ENCODE measurements at regions not wholly inside any gene's neighbourhood (a gene's known extent, or its start where the extent isn't known, plus 50 kb on each side); places are given as distances from the start of the nearest gene placed in this dataset.

DNA sequence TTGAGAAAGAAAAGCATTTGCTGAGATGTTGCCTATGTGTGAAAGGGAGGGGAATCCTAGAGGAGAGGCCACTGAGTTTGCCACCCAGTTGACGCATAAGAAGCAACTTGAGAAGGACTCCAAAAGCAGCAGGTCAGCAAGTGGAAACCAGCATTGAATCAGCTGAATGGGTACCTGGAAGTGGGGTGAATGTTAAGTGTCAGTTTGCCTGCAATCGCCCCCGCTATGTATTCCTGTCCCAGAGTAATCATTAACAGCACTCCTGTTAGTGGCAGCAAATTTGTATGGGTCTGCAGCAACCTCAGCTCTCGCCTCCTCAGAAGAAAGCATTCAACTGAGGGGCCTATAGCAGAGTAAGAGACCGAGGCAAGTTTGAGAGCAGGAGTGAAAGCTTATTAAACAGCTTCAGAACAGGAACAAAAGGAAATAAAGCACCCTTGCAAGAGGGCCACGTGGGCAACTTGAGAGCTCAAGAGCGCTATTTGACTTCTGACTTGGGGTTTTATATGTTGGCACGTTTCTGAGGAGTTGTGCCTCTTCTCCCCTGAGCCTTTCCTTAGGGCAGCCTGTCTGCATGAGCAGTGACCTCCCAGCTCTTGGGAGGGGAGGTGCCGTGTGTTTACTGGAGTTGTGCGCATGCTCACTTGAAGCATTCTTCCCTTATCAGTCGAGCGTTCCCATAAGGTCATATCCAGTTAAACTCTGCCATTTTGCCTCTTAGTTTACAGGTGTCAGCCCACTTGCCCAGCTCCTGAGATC lies 122.6 kb upstream of the PHACTR1 start:
- no peak for DNase-seq

DNA sequence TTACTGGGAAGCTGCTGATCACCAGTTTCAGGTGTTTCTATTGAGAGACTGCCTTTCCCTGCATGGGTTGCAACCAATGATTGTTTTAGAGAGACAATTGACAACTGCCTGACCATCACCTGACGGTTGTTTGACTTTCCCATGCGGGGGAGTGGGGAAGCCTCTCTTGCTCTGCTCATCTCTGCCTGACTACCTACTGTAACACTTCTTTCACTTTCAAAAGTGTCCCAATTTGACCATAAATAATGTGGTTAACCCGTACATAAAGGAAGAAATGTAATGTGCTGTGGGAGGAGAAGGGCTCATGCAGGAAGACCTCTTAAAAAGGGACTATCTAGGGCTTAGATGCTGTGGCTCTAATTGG lies 122.1 kb upstream of the PHACTR1 start:
- DNase-seq, result no peak

DNA sequence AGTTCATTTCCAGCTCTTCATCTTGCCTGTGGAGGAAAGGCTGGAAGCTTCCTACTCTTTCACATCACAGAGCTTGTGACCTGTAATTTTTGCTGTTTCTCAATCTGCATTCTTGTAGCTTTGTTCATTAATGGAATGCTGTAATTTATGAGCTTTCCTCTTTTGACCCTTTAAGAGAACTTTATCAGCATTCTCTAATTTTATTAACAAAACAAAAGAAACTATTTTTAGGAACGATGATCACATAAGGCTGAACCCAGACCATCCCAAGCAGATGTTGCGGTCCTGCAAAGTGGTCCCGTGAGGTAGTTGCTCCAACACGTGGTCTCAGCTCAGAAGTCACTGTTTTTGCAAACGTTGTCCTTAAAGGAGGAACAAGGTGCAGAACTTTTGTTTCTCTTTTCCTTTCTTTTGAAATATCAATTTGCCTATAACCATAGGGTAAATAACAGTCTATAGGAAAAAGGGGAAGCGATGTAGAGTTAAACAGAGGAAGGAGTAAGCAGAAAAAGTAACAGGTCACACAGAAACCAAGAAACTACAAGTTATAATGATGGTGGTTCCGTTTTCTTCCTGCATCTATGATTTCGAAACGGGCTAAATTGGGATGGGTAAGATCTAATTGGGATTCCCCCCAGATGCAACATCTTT lies 121.3 kb upstream of the PHACTR1 start:
- no peak for DNase-seq

DNA sequence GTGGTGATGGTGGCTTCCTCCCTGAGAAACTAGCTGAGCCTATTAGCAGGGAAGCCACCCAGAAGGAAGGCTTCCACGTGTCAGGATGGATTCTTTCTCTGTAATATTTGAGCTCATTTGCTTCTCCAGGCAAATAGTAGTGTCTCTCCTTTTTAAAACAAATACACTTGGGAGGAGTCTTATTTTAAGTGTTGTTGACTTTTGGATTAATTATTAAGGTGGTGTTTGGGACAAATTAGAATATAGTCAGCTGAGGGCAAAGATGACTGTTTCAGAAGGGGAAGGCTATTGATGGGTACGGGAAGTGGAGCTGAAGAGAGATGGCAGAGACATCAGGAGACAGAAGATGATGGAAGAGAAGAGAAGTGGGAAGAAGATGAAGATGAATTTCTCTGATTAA lies 119.8 kb upstream of the PHACTR1 start:
- DNase-seq, result no peak

DNA sequence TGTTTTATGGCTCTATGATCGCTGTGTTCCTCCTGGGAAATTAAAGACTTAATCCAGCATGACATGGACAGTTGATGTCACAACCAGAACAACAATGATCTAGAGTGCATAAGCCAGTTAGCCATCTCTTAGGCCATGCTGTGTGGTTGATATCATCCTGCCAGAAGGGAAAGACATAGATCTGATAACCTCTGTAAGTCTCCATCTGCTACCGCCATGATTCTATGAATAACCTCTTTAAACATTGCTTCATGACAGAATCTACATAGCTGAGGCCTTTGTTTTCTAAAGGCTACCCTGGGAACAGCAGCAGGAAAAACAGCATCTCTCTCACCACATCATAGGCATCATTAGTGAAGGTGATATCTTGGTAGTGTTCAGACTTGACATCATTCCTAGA lies 117.6 kb upstream of the PHACTR1 start:
- DNase-seq, result no peak

DNA sequence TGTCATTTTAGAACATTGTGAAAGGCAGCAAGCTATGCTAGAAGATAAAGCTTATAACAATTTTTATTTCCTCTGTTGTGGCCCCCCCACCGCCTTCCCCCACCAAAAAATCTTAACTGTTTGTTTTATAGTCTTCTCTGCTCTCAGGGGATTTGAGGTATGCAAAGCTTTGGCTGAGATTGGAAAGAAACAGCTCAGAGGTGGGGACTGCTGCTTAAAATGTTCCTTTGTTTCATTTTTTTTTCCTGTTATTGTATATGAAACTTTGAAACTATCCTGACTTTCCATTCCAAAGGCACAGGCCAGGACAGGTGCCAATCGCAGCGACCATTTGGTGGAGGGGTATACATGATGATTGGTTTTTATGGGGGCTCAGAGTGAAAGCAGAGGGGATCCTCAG lies 114.7 kb upstream of the PHACTR1 start:
- no peak for DNase-seq

DNA sequence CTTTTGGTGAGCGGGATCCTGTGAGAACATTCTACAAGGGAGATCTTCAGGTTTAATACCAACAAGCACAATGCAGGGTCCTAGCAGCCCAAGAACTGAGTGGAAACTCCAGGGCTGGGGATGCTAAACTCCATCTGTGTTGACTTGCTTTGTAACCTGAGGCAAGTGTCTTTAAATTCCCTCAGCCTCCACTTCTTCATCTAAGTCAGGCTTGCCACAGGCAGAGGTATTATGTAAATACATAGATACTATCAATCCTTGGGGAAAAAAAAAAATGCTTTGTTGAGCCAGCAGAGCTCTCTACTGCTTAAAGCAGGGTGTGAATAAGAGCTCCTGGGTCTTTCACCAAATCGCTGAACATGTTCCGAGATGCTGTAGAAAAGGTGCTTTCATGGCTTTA lies 114.2 kb upstream of the PHACTR1 start:
- DNase-seq, result no peak

DNA sequence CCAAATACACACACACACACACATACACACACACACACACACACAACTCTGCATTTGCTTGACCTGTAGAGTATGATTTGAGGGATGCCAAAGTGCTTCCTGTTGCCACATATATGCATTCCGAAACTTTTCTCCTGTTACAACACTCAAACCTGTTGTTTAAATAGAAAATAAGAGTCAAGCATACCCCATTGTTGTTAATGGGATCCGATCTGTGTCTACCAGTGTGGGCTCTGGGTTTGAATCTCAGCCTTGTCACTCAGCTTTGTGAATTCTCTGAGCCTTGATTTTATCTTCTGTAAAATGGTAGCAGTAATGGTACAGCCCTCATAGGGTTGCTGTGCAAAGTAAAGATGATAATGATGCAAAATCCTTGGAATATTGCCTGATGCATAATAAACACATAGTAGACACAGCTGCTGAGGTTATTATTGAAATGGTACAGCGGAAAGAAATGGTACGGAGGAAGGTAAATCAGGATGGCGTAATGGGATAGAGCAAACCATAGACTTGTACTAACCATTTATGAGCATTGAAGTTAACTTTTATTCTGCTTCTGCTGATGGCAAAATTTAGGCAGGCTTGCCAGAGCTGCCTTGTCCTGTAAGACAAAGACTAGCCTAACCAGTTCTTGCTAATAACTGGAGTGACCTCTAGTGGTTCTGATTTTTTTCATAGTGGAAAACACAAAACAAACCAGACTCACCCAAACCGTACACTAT lies 113.5 kb upstream of the PHACTR1 start:
- DNase-seq, result no peak

DNA sequence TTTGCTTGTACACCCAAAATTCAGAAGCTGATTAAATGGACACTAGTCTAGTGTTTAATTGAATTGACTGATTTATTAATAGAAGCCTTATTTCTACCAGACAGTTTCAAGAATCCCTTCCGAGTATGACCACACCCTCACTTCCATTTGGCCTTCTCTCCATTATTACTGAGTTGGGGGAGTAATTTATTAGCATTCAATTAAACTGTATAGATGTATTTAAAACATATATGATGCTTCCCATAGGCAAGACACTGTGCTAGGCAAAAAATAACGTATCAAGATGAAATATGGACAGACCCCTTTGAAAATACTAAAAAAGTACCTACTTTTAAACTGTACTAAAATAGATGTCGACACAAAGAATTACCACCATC lies 112.9 kb upstream of the PHACTR1 start:
- DNase-seq, result no peak

DNA sequence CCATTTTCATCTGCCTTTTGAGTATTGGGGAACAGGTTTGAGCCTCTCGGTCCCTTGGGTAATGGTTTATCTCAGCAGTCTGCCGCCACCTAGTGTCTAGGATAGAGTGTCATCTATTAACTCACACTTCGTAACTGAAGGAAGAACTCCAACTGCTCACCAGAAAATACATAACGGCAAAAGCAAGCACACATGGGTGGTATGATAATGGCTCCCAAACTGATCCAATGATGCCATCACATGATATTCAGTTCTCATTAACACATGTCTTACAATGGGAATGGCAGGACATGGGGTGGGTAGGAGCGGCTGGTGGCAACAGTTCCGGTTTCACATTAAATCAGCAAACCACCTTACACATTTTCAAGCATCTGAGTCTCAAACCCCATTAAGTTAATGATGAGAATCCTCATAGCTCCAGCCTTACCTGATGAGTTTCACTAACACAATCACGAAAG lies 110.7 kb upstream of the PHACTR1 start:
- DNase-seq, result no peak

DNA sequence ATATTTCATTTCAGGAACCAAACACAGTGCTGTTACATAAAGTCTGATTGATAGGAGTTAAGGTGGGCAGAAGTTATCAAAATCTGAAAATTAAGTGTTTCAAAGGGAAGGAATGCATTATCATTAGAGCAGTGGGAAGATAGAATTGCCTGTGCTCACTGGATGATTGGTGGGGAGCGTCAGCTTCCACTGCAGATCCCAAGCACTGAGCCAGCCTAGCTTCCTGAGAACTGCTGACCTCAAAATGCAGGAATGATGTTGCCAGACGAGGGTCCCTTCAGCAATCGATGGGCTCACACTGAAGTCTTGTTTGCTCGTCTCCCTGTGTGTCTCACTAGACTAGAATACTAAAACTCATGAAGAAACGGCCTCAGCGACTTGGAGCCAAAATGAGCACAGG lies 110.0 kb upstream of the PHACTR1 start:
- DNase-seq, result no peak

DNA sequence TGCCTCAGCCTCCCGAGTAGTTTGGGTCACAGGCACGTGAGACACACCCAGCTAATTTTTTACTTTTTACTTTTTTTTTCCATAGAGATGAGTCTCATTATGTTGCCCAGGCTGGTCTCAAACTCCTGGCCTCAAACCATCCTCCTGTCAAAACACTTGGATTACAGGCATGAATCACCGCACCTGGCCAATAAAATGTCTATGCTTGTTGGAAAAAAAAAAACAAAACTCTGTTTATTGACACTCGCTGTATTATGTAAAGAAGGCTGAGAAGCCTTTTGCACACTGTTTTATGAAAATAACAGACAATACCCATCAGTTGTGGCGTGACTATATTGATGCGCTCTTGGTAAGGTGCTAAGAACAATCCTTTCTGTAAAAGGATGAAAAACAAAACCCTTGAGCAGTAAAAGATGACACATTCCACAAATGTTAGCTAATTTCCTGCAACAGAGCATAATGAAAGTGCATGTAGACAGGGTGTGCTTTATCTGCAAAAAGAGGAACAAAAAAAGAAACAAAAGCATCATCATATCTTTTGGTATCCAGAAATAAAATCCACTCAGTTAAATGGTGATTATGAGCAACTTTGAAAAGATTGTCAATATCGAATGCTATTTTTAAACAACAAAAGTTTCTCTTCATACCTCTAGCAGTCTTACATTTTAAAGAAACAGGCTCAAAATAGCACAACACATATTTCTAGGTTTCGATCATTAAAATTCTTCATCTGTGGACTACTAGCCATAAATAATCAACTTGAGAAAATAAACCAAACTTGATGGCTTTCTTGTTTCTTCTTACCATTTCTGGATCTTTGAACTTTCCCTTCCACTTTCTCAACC lies 108.3 kb upstream of the PHACTR1 start:
- DNase-seq, result no peak

DNA sequence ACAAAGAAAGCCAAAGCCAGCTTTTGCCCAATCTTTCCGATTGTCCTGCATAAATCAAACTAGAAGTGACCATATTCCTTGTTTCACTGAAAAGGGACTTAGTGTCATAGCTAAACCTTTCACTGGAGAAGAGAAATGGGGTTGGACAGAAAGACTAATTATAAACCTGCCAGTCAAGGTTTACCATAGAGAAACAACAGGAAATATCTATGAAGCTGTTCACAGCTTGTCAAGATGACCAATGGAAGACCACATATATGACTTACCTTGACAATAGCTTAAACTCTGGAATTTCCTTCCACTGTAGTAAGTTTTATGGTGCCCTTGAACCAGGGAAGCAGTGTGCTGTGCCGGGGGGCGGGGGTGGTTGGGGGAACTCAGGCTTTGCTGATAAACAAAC lies 107.7 kb upstream of the PHACTR1 start:
- no peak for DNase-seq

DNA sequence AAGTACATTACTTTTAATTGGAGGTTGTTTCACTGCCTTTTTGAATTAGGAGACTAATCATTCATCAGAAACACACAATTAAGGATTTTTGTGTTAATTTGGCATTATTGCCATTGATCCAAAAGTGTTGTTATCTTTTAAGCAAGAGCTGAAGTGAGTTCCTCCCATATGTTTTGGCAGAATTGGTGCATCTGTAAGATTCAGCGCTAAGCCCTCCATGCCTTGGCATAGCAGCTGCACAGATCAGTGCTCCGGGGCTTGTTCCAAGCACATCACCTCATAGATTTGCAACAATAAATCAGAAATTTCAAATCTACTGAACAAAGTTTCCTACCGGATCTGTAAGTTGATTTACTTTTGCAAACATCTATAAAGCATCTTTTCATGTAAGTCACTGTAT lies 106.8 kb upstream of the PHACTR1 start:
- DNase-seq, result no peak

DNA sequence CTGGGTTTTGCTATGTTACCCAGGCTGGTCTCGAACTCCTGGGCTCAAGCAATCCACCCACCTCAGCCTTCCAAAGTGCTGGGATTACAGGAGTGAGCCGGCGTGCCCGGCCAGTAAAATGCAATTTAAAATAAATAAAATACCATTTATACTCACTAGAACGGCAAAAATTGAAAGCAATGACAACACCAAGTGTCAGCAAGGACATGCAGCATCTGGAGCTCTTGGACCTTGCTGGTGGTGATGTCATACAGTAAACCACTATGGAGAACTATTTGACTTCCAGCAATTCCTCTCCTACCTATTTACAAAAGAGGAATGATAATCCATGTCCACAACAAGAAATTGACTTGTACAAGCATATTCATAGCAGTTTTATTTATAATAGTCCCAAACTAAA lies 105.7 kb upstream of the PHACTR1 start:
- no peak for DNase-seq

DNA sequence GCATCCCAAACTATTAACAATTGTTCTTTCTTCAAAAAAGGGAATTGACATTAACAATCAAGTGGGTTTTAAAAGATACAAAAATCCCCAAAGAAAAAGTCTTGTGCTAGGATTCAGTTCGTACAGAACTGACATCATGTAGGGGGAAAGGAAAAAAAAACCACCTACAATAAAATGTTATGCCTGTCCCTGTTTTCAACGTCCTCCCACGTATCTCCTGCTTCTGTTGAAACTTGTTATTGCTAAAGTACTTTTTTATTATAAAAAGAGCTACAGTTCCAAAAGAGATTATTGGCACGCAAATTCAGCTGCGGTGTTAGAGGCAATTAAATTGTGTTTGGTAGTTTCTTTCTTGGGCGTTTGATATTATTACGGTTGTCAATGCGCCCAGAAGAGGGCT lies 102.8 kb upstream of the PHACTR1 start:
- no peak for DNase-seq

DNA sequence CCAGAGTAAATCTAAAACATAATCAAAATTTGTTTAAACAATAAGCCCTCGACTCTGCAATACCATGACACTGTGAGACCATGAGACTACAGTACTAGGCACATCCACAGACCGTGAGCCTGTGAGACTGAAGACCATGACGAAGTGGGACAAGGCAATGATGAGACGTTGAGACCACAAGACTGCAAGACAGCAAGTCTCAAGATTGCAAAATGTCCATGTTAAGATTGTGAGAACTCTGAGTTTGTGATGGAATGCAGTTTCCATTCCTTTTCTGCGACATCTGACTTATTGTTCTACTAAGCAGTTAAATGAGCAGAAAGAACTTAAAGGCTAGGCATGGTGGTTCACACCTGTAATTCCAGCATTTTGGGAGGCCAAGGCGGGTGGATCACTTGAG lies 102.1 kb upstream of the PHACTR1 start:
- DNase-seq, result no peak

DNA sequence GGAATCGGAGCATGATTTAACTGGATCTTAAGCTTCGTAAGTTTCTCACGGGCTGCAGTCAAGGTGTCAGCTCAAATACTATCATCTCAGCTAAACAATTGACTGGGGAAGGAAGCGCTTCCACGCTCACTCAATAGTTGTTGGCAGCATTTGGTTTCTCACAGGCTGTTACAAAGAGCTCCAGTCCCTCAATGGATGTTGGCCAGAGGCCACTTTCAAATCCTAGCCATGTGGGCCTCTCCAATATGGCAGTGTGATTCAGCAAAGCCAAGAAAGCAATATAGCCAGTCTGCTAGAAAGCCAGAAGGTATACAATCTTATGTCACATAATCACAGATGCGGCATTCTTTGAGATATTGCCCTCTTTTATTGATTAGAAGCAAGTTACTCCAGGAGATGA lies 98.3 kb upstream of the PHACTR1 start:
- no peak for DNase-seq

DNA sequence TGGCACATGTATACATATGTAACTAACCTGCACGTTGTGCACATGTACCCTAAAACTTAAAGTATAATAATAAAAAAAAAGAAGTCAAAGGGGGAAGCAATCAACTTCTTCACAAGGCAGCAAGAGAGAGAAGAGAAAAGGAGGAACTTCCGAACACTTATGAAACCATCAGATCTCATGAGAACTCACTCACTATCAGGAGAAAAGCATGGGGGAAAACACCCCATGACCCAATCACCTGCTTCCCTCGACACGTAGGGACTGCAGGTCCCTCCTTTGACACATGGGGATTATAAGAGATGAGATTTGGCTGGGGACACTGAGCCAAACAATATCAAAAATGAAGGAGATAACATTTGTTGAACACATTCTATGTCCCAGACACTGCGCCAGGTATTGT lies 94.8 kb upstream of the PHACTR1 start:
- DNase-seq, result no peak

DNA sequence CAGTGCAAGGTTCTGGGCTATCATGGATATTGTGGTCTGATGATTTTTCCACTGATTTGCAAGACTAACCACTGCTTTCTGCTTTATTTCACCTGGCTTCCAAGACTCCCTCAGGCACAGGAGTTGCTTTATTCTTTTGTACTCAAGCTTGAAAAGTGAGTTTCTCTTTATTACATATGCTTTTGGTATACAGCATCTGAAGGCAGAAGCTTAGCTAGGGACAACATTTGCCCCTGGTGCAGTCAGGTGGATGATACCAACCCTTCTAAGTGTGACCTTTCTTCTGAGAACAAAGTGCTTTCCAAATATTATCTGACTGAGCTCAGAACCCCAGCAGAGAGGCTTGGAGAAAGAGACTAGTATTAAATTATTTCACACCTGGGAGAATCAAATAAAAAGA lies 94.0 kb upstream of the PHACTR1 start:
- no peak for DNase-seq

DNA sequence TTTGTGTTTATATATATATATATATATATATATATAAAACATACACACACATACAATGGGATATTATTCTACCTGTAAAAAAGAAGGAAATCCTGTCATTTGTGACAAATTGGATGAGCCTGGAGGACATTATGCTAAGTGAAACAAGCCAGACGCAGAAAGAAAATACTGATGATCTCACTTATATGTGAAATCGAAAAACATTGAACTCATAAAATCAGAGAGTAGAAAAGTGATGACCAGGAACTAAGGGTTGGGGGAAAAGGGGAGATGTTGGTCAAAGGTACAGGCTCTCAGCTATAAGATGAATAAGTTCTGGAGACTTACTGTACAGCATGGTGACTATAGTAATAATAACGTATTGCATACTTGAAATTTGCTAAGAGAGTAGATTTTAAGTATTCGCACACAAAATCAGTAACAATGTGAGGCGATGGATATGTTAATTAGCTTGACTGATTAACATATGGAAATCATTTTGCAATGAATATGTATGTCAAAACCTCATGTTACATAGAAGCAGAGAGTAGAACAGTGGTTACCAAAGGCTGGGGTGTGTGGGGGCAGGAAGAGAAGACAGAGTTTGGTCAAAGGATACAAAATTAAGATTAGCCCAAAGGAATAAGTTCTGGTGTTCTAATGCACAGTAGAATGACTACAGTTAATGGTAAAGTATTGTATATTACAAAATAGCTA lies 92.3 kb upstream of the PHACTR1 start:
- DNase-seq, result no peak

DNA sequence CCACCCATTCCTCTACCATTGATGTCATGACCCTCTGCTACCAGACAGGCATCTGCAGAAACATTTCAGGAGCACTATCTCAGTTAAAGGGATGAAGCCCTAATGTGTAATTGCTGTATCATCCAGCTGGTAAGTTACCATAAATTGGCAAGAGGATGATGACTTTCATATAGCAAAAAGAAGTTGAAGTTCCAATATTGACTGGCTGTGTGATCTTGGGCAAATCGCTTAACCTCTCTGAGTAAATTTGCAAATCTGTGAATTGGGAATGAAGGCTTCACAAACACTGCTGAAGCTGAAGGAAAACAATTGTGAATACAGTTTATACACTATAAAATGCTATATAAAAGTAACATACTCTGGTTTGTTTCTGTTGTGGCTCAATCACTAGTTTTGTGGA lies 89.5 kb upstream of the PHACTR1 start:
- no peak for DNase-seq

DNA sequence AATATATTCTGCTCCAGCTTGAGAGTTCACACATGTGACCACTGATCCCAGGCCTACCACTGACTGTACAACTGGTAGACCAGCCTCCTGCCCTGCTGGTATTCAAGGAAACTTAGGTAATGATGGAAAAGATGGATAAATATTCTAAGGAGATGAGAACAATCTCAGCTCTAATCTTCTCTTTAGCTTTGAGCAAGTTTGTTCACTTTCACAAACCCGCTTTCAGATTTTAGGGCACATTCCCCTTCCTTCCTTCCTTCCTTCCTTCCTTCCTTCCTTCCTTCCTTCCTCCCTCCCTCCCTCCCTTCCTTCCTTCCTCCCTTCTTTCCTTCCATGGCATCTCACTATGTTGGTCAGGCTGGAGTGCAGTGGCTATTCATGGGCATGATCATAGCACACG lies 88.2 kb upstream of the PHACTR1 start:
- no peak for DNase-seq

All from activated CD4-positive, CD25-positive, alpha-beta regulatory T cell treated with anti-CD3 and anti-CD28 coated beads, Interleukin-2, amount 50 U/mL, for 72 hours (primary cell).